Neural cell (in vitro differentiated cells): ENCODE measurements at regions not wholly inside any gene's neighbourhood (a gene's known extent, or its start where the extent isn't known, plus 50 kb on each side); places are given as distances from the start of the nearest gene placed in this dataset.

ENCODE experiments used
- EZH2 ChIP-seq: fragments of 200-600, 300-800 bp; shearing (Covaris generic), sonication (generic); IDR thresholded peaks from 2 replicates; pipeline ENCODE4 v1.6.1; 2014; ENCODE audit warnings: antibody characterized with exemption, low read length, borderline replicate concordance, mild to moderate bottlenecking; ENCODE audit not compliant: insufficient read depth, poor library complexity, severe bottlenecking
- MXI1 ChIP-seq: fragments of 450-650 bp; conservative IDR thresholded peaks from 2 replicates; pipeline ENCODE4 v1.6.1; 2014; ENCODE audit warnings: antibody characterized with exemption, mild to moderate bottlenecking; ENCODE audit not compliant: poor library complexity, severe bottlenecking
- POLR2AphosphoS5 ChIP-seq: IDR thresholded peaks from 2 replicates; pipeline ENCODE4 v1.6.1; 2012
- RAD21 ChIP-seq: fragments of 450-650 bp; conservative IDR thresholded peaks from 2 replicates; pipeline ENCODE4 v1.6.1; 2014; ENCODE audit warnings: antibody characterized with exemption, mild to moderate bottlenecking, moderate library complexity
- SMC3 ChIP-seq: fragments of 450-650 bp; conservative IDR thresholded peaks from 2 replicates; pipeline ENCODE4 v1.6.1; 2014; ENCODE audit warnings: antibody characterized with exemption, mild to moderate bottlenecking, moderate library complexity; ENCODE audit not compliant: poor library complexity
- TF ChIP-seq, protein P1 (sequence below): fragments of 450-650 bp; IDR thresholded peaks from 2 replicates; pipeline ENCODE4 v1.5.1; 2014; ENCODE audit warnings: antibody characterized with exemption, mild to moderate bottlenecking, moderate library complexity; ENCODE audit not compliant: poor library complexity, severe bottlenecking
- TF ChIP-seq, protein P2 (sequence below): IDR thresholded peaks from 2 replicates; pipeline ENCODE4 v1.6.1; 2012; ENCODE audit warnings: borderline replicate concordance

DNA sequence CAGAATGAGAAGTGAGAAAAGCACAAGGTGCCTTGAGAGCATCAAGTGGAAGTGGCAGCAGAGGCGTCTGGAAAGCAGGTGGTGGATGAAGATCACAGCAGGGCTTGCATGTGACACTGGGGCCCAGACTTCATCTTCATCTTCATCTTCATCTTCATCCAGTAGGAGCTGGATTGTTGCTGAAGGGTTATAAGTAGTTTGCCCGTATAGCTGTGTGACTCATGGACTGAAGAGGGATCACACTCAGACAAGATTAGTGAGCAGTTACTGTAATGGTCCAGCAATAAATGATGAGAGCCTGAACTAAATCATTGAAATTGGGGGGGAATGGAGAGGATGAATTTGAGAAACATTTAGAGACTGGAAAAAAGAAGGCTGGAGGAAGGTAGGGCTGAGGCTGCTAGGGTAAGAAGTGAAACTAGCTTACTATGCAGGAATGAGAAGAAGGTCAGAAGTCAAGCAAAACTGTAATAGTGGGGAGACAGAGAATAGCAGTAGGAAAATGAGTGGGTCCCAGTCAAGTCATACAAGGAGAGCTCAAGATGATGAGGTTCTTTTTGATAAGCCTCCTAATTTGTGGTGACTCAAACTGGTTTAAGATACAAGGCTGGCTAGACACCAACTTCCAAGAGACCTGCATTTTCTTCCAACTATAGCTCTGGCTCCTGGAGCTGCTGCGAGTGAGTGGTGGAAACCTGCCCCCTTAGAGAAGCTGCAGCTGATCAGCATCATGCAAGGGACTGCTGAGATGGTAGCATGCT is 92.3 kb upstream of the BEND6 start:
- TF ChIP-seq, protein P1, sequence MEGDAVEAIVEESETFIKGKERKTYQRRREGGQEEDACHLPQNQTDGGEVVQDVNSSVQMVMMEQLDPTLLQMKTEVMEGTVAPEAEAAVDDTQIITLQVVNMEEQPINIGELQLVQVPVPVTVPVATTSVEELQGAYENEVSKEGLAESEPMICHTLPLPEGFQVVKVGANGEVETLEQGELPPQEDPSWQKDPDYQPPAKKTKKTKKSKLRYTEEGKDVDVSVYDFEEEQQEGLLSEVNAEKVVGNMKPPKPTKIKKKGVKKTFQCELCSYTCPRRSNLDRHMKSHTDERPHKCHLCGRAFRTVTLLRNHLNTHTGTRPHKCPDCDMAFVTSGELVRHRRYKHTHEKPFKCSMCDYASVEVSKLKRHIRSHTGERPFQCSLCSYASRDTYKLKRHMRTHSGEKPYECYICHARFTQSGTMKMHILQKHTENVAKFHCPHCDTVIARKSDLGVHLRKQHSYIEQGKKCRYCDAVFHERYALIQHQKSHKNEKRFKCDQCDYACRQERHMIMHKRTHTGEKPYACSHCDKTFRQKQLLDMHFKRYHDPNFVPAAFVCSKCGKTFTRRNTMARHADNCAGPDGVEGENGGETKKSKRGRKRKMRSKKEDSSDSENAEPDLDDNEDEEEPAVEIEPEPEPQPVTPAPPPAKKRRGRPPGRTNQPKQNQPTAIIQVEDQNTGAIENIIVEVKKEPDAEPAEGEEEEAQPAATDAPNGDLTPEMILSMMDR: no peak
- TF ChIP-seq POLR2AphosphoS5: no peak
- TF ChIP-seq RAD21: no peak
- no peak for TF ChIP-seq EZH2
- TF ChIP-seq, protein P2, sequence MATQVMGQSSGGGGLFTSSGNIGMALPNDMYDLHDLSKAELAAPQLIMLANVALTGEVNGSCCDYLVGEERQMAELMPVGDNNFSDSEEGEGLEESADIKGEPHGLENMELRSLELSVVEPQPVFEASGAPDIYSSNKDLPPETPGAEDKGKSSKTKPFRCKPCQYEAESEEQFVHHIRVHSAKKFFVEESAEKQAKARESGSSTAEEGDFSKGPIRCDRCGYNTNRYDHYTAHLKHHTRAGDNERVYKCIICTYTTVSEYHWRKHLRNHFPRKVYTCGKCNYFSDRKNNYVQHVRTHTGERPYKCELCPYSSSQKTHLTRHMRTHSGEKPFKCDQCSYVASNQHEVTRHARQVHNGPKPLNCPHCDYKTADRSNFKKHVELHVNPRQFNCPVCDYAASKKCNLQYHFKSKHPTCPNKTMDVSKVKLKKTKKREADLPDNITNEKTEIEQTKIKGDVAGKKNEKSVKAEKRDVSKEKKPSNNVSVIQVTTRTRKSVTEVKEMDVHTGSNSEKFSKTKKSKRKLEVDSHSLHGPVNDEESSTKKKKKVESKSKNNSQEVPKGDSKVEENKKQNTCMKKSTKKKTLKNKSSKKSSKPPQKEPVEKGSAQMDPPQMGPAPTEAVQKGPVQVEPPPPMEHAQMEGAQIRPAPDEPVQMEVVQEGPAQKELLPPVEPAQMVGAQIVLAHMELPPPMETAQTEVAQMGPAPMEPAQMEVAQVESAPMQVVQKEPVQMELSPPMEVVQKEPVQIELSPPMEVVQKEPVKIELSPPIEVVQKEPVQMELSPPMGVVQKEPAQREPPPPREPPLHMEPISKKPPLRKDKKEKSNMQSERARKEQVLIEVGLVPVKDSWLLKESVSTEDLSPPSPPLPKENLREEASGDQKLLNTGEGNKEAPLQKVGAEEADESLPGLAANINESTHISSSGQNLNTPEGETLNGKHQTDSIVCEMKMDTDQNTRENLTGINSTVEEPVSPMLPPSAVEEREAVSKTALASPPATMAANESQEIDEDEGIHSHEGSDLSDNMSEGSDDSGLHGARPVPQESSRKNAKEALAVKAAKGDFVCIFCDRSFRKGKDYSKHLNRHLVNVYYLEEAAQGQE: no peak
- no peak for TF ChIP-seq MXI1
- no peak for TF ChIP-seq SMC3
